IPS DF 19.7 (cell line): ENCODE measurements at regions not wholly inside any gene's neighbourhood (a gene's known extent, or its start where the extent isn't known, plus 50 kb on each side); places are given as distances from the start of the nearest gene placed in this dataset.

ENCODE experiments used
- DNase-seq: peaks from one replicate; pipeline ENCODE4 v3.0.0-alpha.2; 2013; ENCODE audit warnings: low read depth, low spot score

DNA sequence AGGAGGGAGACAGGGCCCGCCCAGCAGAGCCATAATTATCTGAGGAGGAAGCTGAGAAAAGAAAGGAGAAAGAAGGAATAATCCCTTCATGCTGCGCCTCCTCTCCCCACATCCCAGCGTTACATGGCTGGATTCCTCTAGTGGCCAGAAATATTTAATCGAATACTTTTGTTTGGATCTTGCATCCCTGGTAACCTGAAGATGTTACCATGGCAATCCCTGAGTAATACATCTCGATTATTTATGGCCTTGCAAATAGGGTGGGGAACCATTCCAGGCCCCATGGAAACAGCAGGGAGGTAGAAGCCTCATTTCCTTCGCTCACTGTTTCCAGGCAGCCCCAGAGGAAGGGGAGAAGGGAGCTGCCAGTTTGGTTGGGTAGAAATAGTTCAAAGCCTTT, 357.7 kb downstream of the BUD13 start:
- peak; percentile 28 for DNase-seq

DNA sequence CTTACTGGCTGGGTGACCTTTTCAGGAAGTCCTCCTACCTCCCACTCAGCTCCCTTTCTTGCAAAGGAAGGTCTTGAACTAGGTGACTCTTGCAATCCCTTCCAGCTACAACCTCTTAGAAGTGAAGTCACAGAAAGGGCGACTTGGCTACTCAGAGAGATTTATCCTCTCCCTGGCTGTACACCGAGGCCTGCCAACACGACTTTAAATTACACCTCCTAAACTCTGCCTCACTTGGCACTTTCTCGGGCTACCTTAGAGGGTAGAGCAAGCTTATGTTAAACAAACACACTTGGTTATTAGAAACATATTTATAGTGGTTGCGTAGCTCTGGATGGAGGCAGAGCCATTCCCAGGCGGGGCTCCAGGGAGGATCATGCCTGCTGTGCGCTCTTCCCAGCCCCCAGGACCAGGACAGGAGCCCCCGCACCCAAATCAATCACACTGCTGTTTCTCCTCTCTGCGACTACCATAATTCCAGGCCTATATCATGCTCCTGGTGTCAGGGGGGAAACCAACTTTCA, 358.4 kb downstream of the BUD13 start:
- DNase-seq = no peak

DNA sequence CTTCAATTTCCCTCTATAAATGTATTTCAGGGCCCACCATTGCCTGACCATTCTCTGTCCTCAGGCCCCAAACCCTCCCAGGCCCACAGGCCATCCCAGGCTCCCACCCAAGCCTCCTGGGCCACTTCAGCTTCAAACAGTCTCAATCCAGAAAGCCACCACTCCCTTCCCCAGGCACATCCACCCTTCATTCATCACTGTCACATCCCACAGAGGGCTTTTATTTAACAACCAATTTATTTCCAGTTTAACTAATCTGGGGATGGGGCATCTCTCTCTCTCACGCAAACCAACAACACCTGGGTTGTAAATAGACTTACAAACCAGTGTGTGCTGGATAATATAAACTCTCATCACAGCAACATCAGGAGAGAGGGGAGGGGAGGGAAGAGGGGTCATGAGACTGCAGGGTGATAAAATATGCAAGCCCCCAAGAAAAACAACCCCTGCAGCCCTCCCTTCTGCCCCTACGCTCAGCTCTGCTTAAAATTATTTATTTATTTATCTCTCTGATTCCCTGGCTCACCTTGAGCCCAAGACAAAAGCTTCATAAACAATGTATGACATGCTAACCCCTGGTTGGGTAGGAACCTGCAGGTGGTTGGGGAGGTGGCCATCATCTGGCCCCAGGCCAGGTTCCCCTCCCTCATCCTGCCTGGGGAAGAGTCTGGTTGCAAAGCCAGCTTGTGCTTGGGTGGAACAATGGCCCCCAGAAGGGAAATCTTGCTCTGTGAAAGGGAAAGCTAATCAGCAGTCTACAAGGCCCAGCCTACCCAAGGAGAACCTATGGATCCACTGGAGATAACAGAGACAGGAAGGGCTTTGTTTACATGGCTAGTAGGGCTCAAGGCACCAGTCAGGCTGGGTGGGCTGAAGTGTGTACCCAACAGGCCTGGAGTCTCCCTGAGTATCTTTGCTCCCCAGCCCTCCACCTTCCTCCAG, 359.2 kb downstream of the BUD13 start:
- no peak for DNase-seq

DNA sequence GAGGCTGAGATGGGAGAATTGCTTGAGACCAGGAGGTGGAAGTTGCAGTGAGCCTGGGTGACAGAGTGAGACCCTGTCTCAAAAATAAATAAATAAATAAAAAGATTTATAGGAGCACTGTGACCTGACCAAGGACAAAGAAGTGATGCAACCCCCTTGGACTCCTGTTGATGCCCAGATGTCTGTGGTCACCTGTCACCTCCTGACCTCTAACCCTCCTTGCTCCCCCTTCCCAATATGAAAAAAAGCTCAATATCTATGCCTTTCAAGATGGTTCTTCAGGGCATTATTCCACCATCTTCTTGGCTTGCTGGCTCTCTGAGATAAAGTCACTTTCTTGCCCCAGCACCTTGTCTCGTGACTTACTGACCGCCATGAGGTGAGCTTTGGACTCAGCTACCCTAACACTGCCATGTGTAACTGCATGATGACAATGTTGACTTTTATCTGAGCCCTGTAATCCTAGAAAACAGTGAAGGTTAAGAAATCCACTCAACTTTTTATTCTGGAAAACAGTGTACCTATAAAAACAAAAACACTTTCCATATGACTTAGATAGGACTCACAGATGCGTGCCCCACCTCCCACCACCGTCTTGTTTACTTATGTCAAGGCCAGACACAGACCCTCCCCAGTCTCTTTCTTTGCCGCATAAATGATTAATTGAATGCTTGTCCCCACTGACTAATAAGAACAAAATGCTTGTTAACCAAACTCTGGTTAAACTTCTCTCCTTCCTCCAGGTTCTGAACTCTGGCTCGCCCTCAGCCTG, 360.5 kb downstream of the BUD13 start:
- no peak for DNase-seq

DNA sequence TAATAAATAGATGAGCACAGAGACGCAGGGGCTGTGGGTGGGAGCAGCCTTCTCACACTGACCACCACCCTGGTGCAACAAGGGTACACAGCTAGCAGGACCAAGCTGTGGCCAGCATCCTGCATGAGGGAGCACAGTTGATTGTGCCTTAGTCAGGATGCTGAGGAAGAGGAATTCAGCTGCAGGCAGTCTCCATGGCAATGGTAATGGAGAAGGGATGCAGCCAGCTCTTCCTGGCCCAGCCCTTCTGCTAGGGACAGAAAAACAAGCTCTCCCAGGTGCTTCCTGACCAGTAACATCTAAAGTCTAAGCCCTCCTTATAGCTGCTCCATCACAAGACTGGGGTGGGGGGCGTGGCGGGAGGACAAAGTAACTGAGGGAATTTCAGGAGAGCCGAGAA, 363.5 kb downstream of the BUD13 start:
- DNase-seq = no peak

DNA sequence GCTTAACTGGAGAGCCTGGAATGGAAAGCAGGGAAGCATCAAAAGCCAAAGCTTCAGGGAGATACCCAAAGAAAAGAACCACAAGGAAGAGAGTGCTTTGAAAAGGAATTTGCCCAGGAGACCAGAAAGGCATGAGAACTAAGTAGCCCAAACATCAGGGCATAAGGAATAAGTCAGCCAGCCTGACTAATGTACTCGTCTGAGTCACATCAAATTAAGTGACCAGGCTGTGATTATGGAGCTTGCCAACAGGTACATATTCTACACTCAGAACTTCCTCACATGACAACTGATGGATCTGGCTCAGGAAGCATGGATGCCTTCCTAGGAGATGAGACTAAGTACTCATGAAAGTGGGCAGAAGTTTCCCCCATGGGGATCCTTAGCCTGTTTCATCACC, 366.7 kb downstream of the BUD13 start:
- DNase-seq = no peak

DNA sequence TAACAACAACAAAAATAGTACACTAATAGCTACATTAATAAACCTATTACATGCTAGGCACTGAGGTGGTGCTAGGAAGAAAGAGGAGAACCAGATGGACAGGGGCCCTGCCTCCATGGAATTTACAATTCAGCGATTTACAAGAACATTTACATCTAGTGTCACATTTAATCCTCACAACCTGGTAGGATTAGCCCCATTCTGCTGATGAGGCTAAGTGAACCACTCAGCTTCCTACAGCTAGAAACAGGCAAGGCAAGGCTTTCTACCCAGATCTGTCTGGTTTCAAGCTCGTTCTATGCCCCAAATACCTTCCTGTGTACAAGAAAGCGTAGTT, 368.4 kb downstream of the BUD13 start:
- DNase-seq = no peak

DNA sequence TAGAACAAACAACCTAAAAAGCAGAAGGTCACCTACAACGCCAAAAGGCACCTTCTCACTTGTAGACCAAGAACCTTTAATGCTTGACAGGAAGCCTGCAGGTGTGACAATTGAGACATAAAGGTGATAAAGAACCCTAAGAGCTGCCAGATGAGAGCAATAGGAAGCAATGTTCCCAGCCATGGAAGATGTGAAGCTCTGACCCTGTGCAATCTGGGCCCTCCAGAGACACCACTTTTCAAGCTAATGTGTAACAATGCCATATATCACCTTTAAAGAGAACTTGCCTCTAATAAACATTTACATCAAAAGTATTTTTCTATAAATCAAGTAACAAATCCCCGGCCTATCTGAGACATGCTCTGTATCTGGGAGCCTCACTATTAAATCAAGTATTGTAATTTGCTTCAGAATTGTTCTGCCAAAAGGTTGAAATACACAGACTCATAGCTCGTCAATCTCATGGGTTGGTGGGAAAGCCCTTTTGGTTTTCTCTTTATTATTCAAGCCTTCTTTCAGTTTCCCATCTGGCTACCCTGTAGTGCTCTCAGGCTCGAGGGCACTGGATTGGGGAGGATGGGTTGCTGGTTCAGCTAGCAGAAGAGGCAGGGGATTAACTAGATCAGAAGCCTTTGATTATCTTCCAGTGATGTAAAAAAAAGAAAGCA, 368.9 kb downstream of the BUD13 start:
- DNase-seq = no peak

DNA sequence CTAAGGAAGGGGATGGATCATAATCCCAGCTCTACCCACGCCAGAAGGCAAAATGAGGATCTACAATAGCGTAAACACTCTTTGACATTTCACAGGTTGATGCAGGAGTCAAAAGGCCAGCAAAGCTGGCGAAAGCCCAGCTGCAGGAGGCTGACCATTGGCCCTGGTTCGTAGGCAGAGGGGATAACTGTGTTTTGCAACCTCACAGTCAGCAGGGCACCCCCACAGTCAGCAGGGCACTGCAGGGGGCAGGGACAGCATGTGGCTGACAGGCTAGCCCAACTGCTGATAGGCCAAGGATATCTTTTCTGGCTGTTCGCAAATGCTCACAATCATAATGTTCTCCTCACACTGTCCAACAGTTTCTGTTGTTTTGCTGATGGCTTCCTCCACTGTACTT, 372.7 kb downstream of the BUD13 start:
- no peak for DNase-seq

DNA sequence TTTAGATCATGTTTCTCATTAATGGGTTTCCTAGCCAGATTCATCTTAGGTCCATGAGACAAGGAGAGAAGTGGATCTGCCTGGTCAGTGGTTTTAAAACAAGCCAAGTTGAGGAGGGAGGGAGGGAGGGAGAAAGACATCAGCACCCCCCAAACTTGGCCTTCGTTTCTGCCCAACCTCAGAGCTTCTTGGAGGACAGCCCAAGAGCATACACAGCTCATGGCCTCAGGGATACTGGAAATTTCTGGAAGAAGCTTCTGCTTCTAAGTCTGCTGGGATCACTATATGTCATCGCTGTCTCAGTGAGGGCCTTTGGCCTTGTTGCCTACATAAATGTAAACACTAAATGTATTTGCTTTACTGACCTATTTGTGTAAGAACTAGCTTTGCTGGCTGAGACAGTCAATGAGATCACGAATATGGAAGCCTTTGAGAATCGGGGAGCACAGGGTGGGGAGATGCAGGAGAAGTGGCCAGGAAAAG, 375.1 kb downstream of the BUD13 start:
- no peak for DNase-seq

DNA sequence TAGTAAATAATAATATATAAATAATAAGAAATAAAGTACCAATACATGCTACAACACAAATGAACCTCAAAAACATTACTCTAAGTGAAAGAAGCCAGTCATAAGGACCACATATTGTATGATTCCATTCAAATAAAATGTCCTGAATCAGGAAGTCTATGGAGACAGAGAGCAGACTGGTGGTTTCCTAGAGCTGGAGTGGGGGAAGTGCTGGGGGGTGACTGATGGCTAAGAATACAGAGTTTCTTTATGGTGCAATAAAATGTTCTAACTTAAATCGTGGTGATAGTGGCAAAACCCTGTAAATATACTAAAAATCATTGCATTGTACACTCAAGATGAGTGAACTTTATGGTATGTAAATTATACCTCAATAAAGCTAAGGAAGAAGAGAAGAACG, 376.5 kb downstream of the BUD13 start:
- DNase-seq = no peak

DNA sequence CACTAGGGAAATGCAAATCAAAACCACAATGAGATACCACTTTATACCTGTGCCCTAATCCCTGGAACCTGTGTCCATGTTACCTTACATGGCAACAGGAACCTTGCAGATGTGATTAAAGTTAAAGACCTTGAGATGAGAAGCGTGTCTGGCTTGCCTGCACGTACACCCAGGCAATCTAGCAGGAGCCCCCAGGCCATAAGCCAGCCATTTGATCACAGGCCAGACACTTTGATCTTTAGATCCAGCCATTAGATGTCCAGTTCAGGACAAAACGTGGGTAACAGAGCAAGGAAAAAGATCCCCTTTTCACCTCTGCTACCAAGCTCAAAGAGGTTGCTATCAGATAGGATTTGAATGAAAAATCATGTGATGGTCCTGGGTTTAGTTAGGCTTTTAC, 378.8 kb downstream of the BUD13 start:
- no peak for DNase-seq

DNA sequence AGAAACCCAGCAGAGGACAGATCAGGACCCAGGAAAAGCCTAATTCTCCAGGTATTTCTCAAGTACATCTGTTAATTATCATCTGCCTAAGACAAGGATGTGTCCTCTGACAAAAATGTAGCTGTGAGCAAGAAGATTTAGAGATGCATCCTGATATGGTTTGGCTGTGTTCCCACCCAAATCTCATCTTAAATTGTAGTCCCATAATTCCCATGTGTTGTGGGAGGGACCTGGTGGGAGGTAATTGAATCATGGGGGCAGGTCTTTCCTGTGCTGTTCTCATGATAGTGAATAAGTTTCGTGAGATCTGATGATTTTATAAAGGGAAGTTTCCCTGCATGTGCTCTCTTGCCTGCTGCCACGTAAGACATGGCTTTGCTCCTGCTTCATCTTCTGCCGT, 381.8 kb downstream of the BUD13 start:
- no peak for DNase-seq

DNA sequence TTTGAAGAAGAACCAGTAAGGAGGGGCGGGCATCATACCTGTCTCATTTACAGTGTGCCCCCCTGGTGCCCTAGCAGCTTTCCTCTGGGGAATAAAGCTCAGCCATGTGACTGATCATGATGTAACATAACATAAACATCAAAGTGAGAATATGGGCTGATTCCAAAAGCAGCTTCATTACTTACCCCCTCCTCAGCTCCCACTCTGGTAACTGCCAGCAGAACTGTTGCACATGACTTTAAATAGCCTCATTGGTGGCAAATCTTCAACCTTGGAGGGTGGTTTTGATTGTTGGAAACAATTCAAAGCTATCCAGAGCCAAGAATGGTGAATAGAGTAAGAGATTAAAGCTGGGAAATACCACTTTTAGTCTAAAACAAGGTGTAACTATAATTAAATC, 384.6 kb downstream of the BUD13 start:
- DNase-seq = no peak

DNA sequence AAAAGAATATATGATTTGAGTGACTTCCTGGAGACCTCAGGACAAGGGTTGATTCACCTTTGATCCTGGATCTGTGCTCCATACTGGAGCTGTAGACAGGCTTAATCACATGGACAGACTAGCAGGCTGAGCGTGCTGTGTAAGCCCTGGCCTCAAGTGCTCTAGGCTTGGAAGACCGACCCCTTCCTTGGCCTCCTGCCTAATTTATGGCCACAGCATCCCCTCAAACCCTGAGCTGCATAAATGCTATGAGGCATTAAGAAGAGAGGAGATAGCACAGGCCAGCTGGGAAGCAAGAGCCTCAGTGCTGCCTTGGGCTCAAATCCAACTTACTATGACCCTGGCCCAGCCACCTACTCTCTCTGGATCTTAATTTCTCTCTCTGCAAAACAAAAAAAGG, 385.1 kb downstream of the BUD13 start:
- no peak for DNase-seq

DNA sequence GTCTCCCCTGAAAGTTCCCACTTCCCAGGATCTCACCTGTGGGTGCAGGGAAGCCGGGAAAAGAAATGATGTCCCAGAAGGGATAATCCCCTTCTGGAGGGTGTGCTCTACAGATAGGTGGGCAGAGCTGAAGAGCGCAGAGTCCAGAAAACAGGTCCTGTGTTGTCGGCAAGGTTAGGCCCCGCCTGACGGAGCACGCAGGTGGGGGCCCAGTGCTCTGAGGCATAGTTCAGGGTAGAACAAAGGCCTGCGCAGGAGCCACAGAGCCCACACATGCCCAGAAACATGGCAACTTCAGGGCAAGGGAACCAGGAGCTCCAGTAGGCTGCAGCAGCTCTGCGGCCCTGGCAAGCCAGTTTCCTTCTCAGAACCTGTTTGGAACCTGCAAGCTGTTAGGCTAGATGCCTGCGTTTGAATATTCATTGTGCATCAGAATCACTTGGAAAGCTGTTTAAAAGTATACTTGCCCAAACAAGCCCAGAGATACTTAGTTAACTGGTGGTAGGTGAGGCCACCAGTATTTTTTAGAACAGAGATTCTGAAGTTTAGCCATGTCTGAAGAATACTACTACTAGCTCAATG, 386.6 kb downstream of the BUD13 start:
- DNase-seq = no peak

DNA sequence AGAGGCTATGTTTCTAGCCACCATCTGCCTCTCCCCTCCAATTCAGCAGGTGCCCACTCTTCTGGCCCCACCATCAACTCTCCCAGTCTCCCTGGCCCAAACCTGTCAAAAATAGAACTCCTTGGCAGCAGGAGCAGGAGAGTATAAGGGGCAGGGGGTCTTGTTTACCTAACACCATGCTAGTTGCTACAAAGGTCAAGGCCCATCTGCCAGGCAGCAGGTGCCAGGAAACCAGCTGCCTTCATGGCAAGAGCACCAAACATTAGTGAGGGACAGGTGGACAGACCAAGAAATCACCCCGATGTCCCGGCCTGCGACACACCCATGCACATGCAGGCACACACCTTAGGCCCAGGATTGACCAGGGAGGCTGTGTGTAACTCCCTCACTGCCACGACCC, 387.9 kb downstream of the BUD13 start:
- no peak for DNase-seq

DNA sequence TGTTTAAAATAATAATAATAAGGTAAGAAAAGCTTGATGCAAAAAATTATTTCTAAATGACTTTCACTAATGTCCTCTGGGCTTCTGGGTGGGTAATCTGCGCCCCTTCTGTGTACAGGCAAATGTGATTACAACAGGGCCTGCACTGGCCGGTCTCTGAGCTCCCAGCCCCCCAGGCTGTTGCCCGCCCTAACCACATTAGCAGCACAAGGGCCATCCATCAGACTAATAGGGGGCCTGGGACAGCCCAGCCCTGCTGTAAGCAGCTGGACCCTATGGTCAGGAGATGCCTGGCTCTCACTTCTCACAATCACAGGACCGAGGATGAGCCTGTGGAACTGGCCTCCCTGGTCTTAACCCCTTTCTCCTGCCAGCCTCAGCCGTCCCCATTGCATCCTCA, 388.4 kb downstream of the BUD13 start:
- DNase-seq = no peak

DNA sequence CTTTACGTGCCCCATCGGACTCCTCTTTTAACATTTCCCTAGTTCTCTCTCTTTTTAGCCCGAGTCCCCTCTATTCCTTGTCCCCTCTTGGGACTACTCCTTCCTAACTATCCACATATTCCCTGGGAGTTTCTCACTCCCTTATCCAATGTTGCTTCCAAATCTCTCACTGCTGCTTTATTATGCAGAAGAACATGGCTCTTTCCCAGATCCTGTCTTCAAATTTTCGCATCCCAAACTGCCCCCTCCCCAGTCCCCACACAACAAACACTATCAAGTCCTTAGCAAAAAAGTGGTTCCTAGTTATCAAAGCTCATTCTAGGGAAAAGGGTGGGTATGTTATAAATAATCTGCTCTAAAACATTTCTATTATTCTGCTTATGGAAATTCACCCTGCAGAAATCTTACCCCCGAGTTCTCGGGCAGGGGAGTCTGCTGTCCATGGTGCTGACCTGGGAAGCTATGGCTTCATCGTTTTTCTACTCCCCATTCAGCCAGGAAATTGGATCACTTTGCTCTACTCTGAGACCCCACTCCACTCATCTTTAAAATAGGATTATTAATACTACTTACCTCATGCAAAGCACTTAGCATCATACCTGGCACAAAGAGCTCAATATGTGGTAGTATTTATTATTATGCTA, 393.5 kb downstream of the BUD13 start:
- DNase-seq = no peak

DNA sequence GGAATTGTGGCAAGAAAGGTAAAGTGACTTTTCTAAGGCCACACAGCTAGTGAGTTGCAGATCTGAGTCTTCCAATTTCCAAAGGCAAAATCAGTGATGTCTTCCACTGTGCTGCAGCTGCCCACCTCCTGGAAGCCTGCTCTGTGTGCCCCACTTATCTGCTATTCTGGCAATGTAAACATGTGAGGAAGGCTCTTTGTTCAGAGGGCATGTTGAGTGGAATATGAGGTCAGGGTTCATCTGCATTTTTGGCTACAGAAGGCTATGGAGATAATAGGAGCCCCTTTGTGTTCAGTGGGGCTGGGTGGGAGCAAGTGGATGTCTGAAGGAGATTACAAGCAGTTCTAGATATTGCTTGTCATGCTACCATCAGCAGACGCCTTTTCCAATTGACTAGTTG, 396.2 kb downstream of the BUD13 start:
- no peak for DNase-seq

DNA sequence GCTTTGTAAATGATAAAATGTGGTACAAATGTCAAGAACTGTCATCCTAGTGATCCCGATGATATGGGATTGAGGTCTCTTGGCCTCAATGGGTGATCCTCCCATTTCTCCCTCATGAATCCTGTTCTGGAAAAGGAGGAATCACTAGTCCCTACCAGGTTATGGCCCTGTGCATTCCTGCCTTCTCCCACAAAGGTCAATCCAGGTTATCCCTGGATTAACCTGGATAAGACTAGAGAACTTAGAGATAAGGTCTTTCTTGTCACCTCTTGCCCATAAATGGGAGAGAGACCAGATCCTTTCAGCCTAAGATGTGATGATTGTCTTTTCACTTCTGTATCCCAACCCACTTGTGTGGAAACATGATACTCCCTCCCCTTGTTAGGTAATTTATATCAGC, 396.7 kb downstream of the BUD13 start:
- DNase-seq = no peak
